ENCODE measurements at regions not wholly inside any gene's neighbourhood (a gene's known extent, or its start where the extent isn't known, plus 50 kb on each side); places are given as distances from the start of the nearest gene placed in this dataset.

DNA sequence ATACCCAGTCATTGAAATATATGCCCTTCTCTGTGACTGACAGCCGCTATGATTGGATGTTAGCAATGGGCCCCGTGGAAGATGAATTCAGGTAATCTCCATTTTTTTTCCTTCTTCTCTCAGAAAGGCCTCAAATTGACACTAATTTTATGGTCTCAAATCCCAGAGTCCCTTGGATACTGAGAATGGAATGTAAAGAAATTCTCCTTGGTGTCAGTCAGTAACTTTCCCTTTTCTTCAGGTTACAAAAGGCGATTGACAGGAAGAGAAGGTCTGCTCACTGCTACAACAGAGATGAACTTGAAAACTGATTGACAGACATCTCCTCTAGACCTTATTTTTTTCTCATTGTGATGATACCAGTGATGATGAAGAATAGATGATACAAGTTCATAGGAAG lies 748.3 kb downstream of the MAT2B start:
- H3K27me3 Mint-ChIP-seq = no peaks in the 10 kb centered on the region
- no peaks in the 10 kb centered on the region for H3K4me1 Mint-ChIP-seq
- ATAC-seq (ENCODE audit: low read depth) (no peak), DNase-seq (no peak)
- H3K36me3 Mint-ChIP-seq = no peaks in the 10 kb centered on the region
- peaks cover 2% of the 10 kb centered on the region for H3K9me3 Mint-ChIP-seq
- no peak overlapping the region for H3K4me3 Mint-ChIP-seq
- POLR2A ChIA-PET = no interaction called here
- H3K27ac Mint-ChIP-seq = no peak overlapping the region

DNA sequence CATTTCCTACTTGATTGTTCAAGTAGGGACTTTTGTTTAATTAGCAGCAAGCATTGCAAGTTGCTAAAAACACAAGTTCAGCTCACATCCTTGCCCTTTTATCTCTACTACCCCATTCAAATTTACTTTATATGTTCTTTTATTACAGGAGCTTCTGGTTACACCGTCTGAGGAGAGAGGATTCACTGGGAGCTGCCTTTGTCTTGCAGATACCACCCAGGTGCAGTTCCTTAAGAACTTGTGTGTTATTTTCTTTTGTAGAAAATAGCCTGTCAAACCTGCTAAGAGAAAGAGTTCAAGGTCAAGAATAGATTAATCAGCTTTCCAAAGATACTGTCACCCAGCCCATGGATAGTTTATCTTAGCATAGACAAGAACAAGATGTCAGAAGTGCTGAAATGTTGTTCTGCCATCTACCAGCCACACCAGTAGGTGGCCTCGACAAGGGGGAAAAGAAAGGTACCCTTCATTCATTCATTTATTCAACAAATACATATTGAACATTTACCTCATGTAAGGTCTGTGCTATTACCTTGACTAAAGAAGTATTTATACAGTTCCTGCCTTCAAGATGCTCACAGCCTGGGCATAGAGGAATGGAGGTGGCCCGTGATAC lies 750.3 kb downstream of the MAT2B start:
- H3K27ac Mint-ChIP-seq = no peak overlapping the region
- no peaks in the 10 kb centered on the region for H3K27me3 Mint-ChIP-seq
- POLR2A ChIA-PET = no interaction called here
- peaks cover 2% of the 10 kb centered on the region for H3K9me3 Mint-ChIP-seq
- no peaks in the 10 kb centered on the region for H3K4me1 Mint-ChIP-seq
- no peaks in the 10 kb centered on the region for H3K36me3 Mint-ChIP-seq
- no peak for ATAC-seq (ENCODE audit: low read depth)
- no peak for DNase-seq
- H3K4me3 Mint-ChIP-seq = no peak overlapping the region

DNA sequence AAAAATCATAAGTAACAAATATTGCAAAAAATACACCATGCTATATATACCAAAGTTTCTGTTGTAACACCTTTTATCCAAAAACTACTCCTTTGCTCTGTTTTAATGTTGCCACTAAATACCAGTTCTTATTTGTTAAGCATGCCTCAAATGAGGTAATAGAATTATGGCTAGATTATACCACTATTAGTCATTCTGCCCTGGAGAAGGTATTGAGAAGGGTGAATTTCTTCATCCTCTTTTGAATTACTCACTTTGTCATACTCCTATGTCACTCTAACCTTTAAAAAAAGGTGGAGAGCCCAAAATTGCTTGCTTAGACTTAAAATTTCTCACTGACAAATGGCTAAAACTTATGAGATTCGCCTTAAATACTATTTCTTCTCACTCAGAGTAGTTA lies 750.9 kb downstream of the MAT2B start:
- peaks cover 2% of the 10 kb centered on the region for H3K9me3 Mint-ChIP-seq
- no peak overlapping the region for H3K27ac Mint-ChIP-seq
- H3K36me3 Mint-ChIP-seq = no peaks in the 10 kb centered on the region
- no peak for ATAC-seq (ENCODE audit: low read depth)
- no peaks in the 10 kb centered on the region for H3K4me1 Mint-ChIP-seq
- H3K27me3 Mint-ChIP-seq = no peaks in the 10 kb centered on the region
- POLR2A ChIA-PET = no interaction called here
- H3K4me3 Mint-ChIP-seq = no peak overlapping the region
- no peak for DNase-seq

DNA sequence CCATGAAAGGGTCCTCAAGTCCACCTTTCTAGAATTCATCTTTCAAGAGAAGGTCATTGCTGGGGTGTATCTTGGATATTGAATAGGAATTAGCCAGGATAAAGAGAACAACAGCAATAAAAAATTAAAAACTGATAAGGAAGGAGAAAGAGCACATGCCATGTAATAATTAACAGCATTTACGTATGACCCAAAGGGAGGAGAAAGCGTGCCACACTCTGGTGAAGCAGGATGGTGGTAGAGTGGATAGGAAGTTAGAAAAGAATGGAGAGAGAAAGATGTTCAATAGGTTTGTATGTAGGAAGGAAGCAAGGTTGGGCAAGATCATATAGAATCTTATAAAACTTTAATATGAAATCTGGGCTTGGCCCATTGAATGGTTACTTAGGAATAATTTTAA lies 751.5 kb downstream of the MAT2B start:
- POLR2A ChIA-PET = no interaction called here
- Mint-ChIP-seq H3K27ac (no peak overlapping the region), H3K9me3 (peaks cover 2% of the 10 kb centered on the region), H3K36me3 (no peaks in the 10 kb centered on the region), H3K27me3 (no peaks in the 10 kb centered on the region), H3K4me1 (no peaks in the 10 kb centered on the region), H3K4me3 (no peak overlapping the region)
- no peak for ATAC-seq (ENCODE audit: low read depth)
- DNase-seq = no peak

DNA sequence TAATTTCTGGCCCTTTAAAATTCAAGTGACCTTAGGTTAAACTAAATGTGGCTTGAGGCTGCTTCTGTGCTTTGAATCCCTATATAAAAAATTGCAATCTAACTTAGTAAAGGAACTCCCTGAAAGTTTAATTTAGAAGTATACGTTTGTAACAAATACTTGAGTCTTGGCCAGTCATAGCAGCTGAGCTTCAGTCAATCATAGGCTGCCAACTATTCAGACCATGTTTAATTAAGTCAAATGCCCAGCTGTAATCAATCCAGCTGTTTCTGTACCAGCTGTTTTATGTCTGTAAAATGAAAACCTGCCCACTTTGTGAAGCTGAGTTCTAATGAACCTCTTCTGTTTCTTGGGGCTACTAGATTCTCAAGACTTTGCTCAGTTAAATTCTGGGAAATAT lies 760.1 kb downstream of the MAT2B start:
- H3K27ac Mint-ChIP-seq = no peak overlapping the region
- H3K9me3 Mint-ChIP-seq = no peaks in the 10 kb centered on the region
- DNase-seq (no peak), ATAC-seq (ENCODE audit: low read depth) (no peak)
- no peaks in the 10 kb centered on the region for H3K36me3 Mint-ChIP-seq
- H3K4me3 Mint-ChIP-seq = no peak overlapping the region
- POLR2A ChIA-PET = no interaction called here
- H3K27me3 Mint-ChIP-seq = no peaks in the 10 kb centered on the region
- no peaks in the 10 kb centered on the region for H3K4me1 Mint-ChIP-seq

DNA sequence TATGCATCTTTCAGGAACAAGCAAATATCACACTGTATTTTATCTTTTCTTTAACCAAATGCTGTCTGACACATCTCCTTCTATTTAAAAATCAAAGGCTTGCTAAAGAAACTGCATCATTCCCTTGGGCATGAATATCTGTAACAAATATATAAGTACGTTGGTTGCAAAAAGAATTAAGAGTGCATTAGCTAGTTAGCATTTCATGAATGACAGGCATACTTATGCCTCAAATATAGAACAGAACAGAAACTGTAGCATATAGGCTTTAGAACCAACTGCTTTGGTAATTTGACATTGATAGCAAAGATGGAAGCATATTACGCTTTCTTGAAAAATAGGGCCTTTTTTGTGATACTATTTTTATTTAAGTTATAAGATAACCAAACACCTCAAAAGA lies 761.2 kb downstream of the MAT2B start:
- DNase-seq (no peak), ATAC-seq (ENCODE audit: low read depth) (no peak)
- H3K4me3 Mint-ChIP-seq = no peak overlapping the region
- H3K4me1 Mint-ChIP-seq = no peaks in the 10 kb centered on the region
- no peaks in the 10 kb centered on the region for H3K36me3 Mint-ChIP-seq
- H3K9me3 Mint-ChIP-seq = no peaks in the 10 kb centered on the region
- POLR2A ChIA-PET = no interaction called here
- no peaks in the 10 kb centered on the region for H3K27me3 Mint-ChIP-seq
- H3K27ac Mint-ChIP-seq = no peak overlapping the region

DNA sequence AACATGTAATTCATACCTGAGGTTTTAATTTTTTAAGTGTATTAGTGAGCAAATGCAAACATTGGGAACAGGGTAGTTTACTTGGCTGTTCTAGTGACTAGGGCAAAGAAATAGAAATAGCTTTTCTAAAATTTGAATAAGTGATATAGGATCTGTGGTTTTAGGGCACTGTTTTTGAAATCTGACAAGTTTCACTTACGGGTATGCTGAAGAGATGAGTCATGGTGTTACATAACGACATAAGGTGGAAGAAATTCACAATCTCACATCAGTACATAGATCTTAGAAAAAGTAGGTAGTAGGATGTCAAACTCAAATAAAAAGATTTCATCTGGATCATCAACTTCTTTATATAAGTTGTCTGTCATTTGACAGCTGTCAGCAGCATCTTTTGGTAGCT lies 772.3 kb downstream of the MAT2B start:
- no peak for DNase-seq
- POLR2A ChIA-PET = no interaction called here
- H3K27me3 Mint-ChIP-seq = no peaks in the 10 kb centered on the region
- no peaks in the 10 kb centered on the region for H3K4me1 Mint-ChIP-seq
- peaks cover 2% of the 10 kb centered on the region for H3K9me3 Mint-ChIP-seq
- no peak for ATAC-seq (ENCODE audit: low read depth)
- no peaks in the 10 kb centered on the region for H3K36me3 Mint-ChIP-seq
- no peak overlapping the region for H3K4me3 Mint-ChIP-seq
- H3K27ac Mint-ChIP-seq = no peak overlapping the region

DNA sequence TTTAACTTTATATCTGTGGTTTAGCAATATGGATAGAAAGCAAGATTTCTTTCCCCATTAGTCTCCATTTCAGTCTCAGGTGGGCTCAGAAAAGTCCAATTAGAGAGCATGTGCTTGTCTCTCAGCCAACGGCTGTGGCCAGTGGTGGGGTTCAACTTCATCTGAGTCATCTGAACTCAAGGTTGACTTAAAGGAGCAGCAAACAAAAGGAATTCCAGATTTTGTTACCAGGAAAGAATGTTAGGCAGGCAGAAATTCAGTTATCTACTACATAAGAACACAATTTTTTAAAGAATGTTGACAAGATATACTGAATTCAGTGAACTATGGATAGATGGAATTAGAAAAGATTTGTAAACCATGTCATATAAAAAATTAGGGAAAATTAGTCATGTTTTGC lies 784.1 kb downstream of the MAT2B start:
- Mint-ChIP-seq H3K4me1 (no peaks in the 10 kb centered on the region), H3K27me3 (no peaks in the 10 kb centered on the region), H3K4me3 (no peak overlapping the region), H3K9me3 (peaks cover 5% of the 10 kb centered on the region), H3K36me3 (no peaks in the 10 kb centered on the region), H3K27ac (no peak overlapping the region)
- DNase-seq (no peak), ATAC-seq (ENCODE audit: low read depth) (no peak)
- POLR2A ChIA-PET = no interaction called here

DNA sequence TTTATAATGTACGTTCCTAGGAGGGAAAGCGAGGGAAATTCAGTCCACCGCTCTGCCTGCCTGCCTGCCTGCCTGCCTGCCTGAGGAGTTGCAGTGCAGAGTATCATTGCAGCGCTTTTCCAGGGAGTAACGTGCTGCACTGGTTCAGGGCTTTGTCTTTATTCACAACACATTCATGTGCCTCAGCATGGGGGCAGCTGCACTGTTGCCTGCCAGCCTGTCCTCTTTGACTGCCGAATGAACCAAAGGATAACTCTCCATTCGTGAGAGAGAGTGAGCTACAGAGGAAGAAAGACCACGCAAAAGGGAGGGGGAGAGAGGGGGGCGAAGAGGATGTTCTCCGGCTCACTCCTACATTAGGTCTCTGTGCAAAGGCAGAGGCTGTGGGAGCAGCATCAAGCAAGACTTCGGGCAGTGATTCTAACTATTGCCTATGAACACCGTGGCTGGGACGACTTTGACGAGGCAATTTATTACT lies 791.2 kb downstream of the MAT2B start:
- Mint-ChIP-seq H3K4me3 (no peak overlapping the region), H3K27ac (no peak overlapping the region), H3K27me3 (no peaks in the 10 kb centered on the region), H3K36me3 (no peaks in the 10 kb centered on the region), H3K9me3 (peaks cover 2% of the 10 kb centered on the region), H3K4me1 (no peaks in the 10 kb centered on the region)
- ATAC-seq (ENCODE audit: low read depth) (no peak), DNase-seq (no peak)
- POLR2A ChIA-PET = no interaction called here

DNA sequence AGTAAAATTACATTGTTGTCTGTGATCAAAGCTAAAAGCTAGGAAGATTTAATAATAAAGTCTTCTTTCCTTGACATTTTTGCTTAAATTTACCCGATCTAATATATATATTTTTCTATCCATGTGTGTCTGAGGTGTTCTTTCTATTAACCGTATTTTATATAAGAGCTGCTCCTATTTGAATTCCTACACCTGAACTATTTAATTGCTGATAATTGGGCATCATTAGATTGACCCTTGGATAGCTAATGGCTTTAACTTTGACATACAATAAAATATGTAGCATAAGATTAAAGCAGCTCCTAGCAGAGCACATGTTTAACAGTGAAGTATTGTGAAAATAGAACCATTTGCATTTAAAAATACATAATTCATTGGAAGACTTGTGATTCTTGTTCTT lies 792.7 kb downstream of the MAT2B start:
- peaks cover 2% of the 10 kb centered on the region for H3K9me3 Mint-ChIP-seq
- H3K27ac Mint-ChIP-seq = no peak overlapping the region
- ATAC-seq (ENCODE audit: low read depth) = no peak
- no peaks in the 10 kb centered on the region for H3K4me1 Mint-ChIP-seq
- H3K27me3 Mint-ChIP-seq = no peaks in the 10 kb centered on the region
- no peak overlapping the region for H3K4me3 Mint-ChIP-seq
- no peak for DNase-seq
- no peaks in the 10 kb centered on the region for H3K36me3 Mint-ChIP-seq
- POLR2A ChIA-PET = no interaction called here

DNA sequence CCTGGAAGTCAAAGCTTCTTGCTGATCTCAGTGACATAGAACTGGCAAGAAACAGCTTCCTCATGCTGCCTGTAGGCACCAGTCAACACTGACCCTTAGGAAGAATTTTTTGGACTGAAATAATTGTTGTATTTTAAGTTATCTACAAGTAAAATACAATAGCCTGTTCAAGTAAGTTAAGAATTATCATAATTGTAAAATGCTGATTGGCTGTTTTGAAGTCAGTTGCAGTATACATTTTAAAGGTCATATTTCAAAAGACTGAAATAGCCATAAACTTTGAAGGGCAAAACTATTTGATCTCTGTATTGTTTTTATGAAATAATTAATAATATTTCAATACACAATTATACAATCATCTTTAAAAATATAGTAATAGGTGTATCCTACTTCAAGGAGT lies 794.9 kb downstream of the MAT2B start:
- Mint-ChIP-seq H3K4me3 (no peak overlapping the region), H3K9me3 (peaks cover 1% of the 10 kb centered on the region), H3K27ac (no peak overlapping the region), H3K4me1 (no peaks in the 10 kb centered on the region), H3K27me3 (no peaks in the 10 kb centered on the region), H3K36me3 (no peaks in the 10 kb centered on the region)
- DNase-seq (no peak), ATAC-seq (ENCODE audit: low read depth) (no peak)
- POLR2A ChIA-PET = no interaction called here

DNA sequence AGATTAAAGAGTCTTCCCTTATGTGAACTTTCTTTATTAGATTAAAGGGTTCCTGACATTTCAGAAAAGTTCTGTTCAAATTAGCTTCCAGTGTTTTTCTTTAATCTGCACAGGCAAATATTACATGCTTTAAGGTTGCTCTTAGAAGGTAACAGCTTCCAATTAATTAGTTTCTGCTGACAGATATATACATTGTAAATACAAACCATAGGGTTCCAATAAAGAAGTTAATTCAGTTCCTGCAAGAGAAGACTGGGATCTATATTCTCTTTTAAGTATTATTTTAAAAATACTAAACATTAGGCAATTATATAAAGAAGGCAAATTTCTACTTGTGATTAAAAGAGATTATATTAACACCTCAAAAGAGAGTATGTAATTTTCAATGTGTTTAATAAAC lies 795.7 kb downstream of the MAT2B start:
- H3K4me3 Mint-ChIP-seq = no peak overlapping the region
- H3K27me3 Mint-ChIP-seq = no peaks in the 10 kb centered on the region
- DNase-seq = no peak
- POLR2A ChIA-PET = no interaction called here
- no peak for ATAC-seq (ENCODE audit: low read depth)
- no peaks in the 10 kb centered on the region for H3K9me3 Mint-ChIP-seq
- no peaks in the 10 kb centered on the region for H3K4me1 Mint-ChIP-seq
- no peak overlapping the region for H3K27ac Mint-ChIP-seq
- H3K36me3 Mint-ChIP-seq = no peaks in the 10 kb centered on the region

DNA sequence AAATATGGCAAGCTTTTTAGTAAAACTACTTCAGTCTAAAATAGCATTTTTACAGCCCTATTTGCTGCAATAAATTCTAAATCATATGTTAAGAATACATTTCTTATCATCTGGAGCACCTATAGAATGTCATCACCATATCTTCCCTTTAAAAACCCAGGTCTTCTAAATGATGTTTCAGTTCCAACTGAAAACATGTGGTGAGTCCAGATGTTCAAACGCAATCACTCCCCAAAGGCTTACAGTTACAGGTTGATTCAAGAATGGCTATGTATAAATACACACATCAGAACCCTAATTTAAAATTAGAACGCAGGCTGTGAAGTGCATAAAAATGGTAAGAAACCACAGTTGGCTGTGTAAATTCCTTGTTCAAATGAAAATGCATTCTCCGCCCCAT lies 796.3 kb downstream of the MAT2B start:
- DNase-seq = no peak
- Mint-ChIP-seq H3K27me3 (no peaks in the 10 kb centered on the region), H3K4me1 (no peaks in the 10 kb centered on the region), H3K9me3 (no peaks in the 10 kb centered on the region), H3K36me3 (no peaks in the 10 kb centered on the region), H3K4me3 (no peak overlapping the region), H3K27ac (no peak overlapping the region)
- POLR2A ChIA-PET = no interaction called here
- ATAC-seq (ENCODE audit: low read depth) = no peak

DNA sequence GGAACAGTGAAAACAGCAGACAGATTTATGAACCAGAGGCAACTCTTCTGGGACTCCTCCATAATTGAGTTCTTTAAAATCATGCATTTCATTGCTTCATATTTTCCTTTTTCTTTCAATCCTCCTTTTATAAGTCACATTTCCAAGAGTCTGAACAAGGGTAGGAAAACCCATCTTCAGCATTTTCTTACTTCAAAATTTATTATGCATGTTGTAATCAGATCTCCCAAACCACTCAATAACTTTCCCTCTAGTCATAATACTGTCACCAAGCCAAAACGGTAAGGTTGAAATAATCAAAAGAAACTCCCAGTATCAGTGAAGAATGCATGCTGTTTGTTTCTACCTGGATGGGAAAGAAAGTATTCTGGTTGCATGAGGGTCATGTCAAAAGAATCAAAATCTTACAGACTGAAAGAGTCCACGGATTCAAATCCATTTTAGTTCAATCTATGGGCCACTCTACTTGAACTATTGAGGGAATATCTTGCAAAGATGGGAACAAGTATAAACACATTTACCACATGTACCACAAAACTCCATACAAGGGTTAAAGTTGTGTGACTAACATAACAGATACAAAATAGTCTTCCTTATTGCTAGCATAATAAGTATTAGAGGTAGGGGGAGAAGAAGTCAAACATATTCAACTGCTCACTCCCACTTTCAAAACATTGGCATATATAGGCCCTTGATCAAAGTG lies 797.3 kb downstream of the MAT2B start:
- Mint-ChIP-seq H3K27me3 (no peaks in the 10 kb centered on the region), H3K9me3 (no peaks in the 10 kb centered on the region), H3K4me3 (no peak overlapping the region), H3K36me3 (no peaks in the 10 kb centered on the region), H3K4me1 (no peaks in the 10 kb centered on the region), H3K27ac (no peak overlapping the region)
- POLR2A ChIA-PET = no interaction called here
- DNase-seq (no peak), ATAC-seq (ENCODE audit: low read depth) (no peak)

Measured in activated naive CD8-positive, alpha-beta T cell treated with anti-CD3 and anti-CD28 coated beads, Interleukin-2, amount 10 ng/mL, durations not matched to agents 7 days and 5 days (primary cell).